ENCODE measurements at regions not wholly inside any gene's neighbourhood (a gene's known extent, or its start where the extent isn't known, plus 50 kb on each side); places are given as distances from the start of the nearest gene placed in this dataset.

- Histone ChIP-seq H3K9me3 (ENCODE audit: low read length) (no peaks in the 10 kb centered on the region), H2AFZ (ENCODE audit: low read depth, low read length) (no peak overlapping the region), H3K27ac (ENCODE audit: low read length) (no peak overlapping the region), H3K9ac (ENCODE audit: low read length) (no peak overlapping the region), H3K79me2 (replicated peaks; ENCODE audit: insufficient read depth, low read length) (no peaks in the 10 kb centered on the region), H3K4me3 (ENCODE audit: low read length) (no peak overlapping the region), H3K27me3 (ENCODE audit: insufficient read depth, low read depth, low read length) (no peaks in the 10 kb centered on the region), H3K36me3 (ENCODE audit: insufficient read depth, low read length) (no peaks in the 10 kb centered on the region), H3K4me2 (ENCODE audit: low read length) (no peak overlapping the region), H3F3A (ENCODE audit: insufficient read depth, low read length, poor library complexity, severe bottlenecking) (no peaks in the 10 kb centered on the region), H4K20me1 (ENCODE audit: insufficient read depth) (no peaks in the 10 kb centered on the region), H3K9me2 (ENCODE audit: insufficient read depth, low read length) (no peaks in the 10 kb centered on the region)
- TF ChIP-seq EZH2 (IDR thresholded peaks at IDR 0.05; ENCODE audit: borderline replicate concordance, insufficient read depth, low read length, poor library complexity, severe bottlenecking) (no peak), SMC3 (conservative IDR thresholded peaks at IDR 0.05; ENCODE audit: poor library complexity) (no peak)
Observed at GRCh38 chr1:21355956-21356355, 65.7 kb upstream of the ECE1 start.

- TF ChIP-seq EP300 (conservative IDR thresholded peaks at IDR 0.05; ENCODE audit: poor library complexity, severe bottlenecking) (no peak), TAF1 (IDR thresholded peaks at IDR 0.05; ENCODE audit: low read depth) (no peak), MXI1 (conservative IDR thresholded peaks at IDR 0.05; ENCODE audit: poor library complexity, severe bottlenecking) (no peak), RAD21 (conservative IDR thresholded peaks at IDR 0.05) (no peak), REST (IDR thresholded peaks at IDR 0.05; ENCODE audit: borderline replicate concordance) (no peak), CTCF (IDR thresholded peaks at IDR 0.05; ENCODE audit: poor library complexity, severe bottlenecking) (no peak), POLR2AphosphoS5 (IDR thresholded peaks at IDR 0.05) (no peak)
- Histone ChIP-seq H2AFZ (ENCODE audit: low read depth, low read length) (no peak overlapping the region), H3K27ac (ENCODE audit: low read length) (no peak overlapping the region), H3F3A (ENCODE audit: insufficient read depth, low read length, poor library complexity, severe bottlenecking) (no peaks in the 10 kb centered on the region), H3K4me3 (ENCODE audit: low read length) (no peak overlapping the region), H3K27me3 (ENCODE audit: insufficient read depth, low read depth, low read length) (no peaks in the 10 kb centered on the region), H3K4me2 (ENCODE audit: low read length) (no peak overlapping the region), H3K79me2 (replicated peaks; ENCODE audit: insufficient read depth, low read length) (no peaks in the 10 kb centered on the region), H3K9me3 (ENCODE audit: low read length) (no peaks in the 10 kb centered on the region), H4K20me1 (ENCODE audit: insufficient read depth) (no peaks in the 10 kb centered on the region), H3K9me2 (ENCODE audit: insufficient read depth, low read length) (no peaks in the 10 kb centered on the region), H3K36me3 (ENCODE audit: insufficient read depth, low read length) (no peaks in the 10 kb centered on the region), H3K9ac (ENCODE audit: low read length) (no peak overlapping the region)
Observed at GRCh38 chr1:21352586-21352985, 62.3 kb upstream of the ECE1 start.

- H3F3A ChIP-seq (ENCODE audit: insufficient read depth, low read length, poor library complexity, severe bottlenecking): no peaks in the 10 kb centered on the region
Observed at GRCh38 chr1:21351901-21352300, 61.6 kb upstream of the ECE1 start.

More at GRCh38 chr1:21351901-21352300, 61.6 kb upstream of the ECE1 start:
- Histone ChIP-seq H3K4me2 (ENCODE audit: low read length) (no peak overlapping the region), H3K4me3 (ENCODE audit: low read length) (no peak overlapping the region), H3K9me2 (ENCODE audit: insufficient read depth, low read length) (no peaks in the 10 kb centered on the region), H3K27me3 (ENCODE audit: insufficient read depth, low read depth, low read length) (no peaks in the 10 kb centered on the region), H4K20me1 (ENCODE audit: insufficient read depth) (no peaks in the 10 kb centered on the region), H3K9ac (ENCODE audit: low read length) (no peak overlapping the region), H3K9me3 (ENCODE audit: low read length) (no peaks in the 10 kb centered on the region), H3K79me2 (replicated peaks; ENCODE audit: insufficient read depth, low read length) (no peaks in the 10 kb centered on the region), H2AFZ (ENCODE audit: low read depth, low read length) (no peak overlapping the region), H3K27ac (ENCODE audit: low read length) (no peak overlapping the region), H3K36me3 (ENCODE audit: insufficient read depth, low read length) (no peaks in the 10 kb centered on the region)
- TF ChIP-seq EP300 (conservative IDR thresholded peaks at IDR 0.05; ENCODE audit: poor library complexity, severe bottlenecking) (no peak), RAD21 (conservative IDR thresholded peaks at IDR 0.05) (no peak), CTCF (IDR thresholded peaks at IDR 0.05; ENCODE audit: poor library complexity, severe bottlenecking) (no peak), MXI1 (conservative IDR thresholded peaks at IDR 0.05; ENCODE audit: poor library complexity, severe bottlenecking) (no peak)
